GM12891 (cell line): ENCODE measurements at regions not wholly inside any gene's neighbourhood (a gene's known extent, or its start where the extent isn't known, plus 50 kb on each side); places are given as distances from the start of the nearest gene placed in this dataset.

Experiments
- DNase-seq: peaks from one replicate; pipeline ENCODE4 v3.0.0; 2011; ENCODE audit warnings: low spot score; ENCODE audit not compliant: insufficient read length
- FAIRE-seq: peaks from 2 replicates; lab custom pipeline; 2011; peaks lifted over from hg19 to GRCh38; lab: Jason Lieb, UNC
- PAX5 ChIP-seq: IDR thresholded peaks from 2 replicates; pipeline ENCODE4 v1.6.1; 2011; ENCODE audit warnings: low read length, moderate library complexity, mild to moderate bottlenecking; ENCODE audit not compliant: insufficient read depth, severe bottlenecking
- POLR2A ChIP-seq: IDR thresholded peaks from 2 replicates; pipeline ENCODE4 v1.6.1; 2011; ENCODE audit warnings: low read depth, low read length, control low read depth
- POLR2AphosphoS5 ChIP-seq: IDR thresholded peaks from 2 replicates; pipeline ENCODE4 v1.6.1; 2011; ENCODE audit warnings: low read depth, low read length, control low read depth
- POU2F2 ChIP-seq: IDR thresholded peaks from 2 replicates; pipeline ENCODE4 v1.6.1; 2011; ENCODE audit warnings: low read depth, mild to moderate bottlenecking, control low read depth, low read length, moderate library complexity
- SPI1 ChIP-seq: IDR thresholded peaks from 2 replicates; pipeline ENCODE4 v1.6.1; 2011; ENCODE audit warnings: low read depth, low read length, control low read depth
- TAF1 ChIP-seq: IDR thresholded peaks from 2 replicates; pipeline ENCODE4 v1.6.1; 2011; ENCODE audit warnings: low read depth, low read length, control low read depth

- no peak for FAIRE-seq
- no peak for DNase-seq
- no peak for TF ChIP-seq PAX5
- TF ChIP-seq POLR2AphosphoS5 = no peak
- TF ChIP-seq TAF1 = no peak
- TF ChIP-seq POU2F2 = no peak
- TF ChIP-seq POLR2A = no peak
- TF ChIP-seq SPI1 = no peak
Measured at GRCh38 chr12:126171937-126172559, 1106.8 kb downstream of the AACS start.

GRCh38 chr12:126182619-126183236, 1117.5 kb downstream of the AACS start:
- no peak for FAIRE-seq
- DNase-seq = no peak
- TF ChIP-seq POLR2A (no peak), POLR2AphosphoS5 (no peak), TAF1 (no peak), POU2F2 (no peak), PAX5 (no peak), SPI1 (no peak)

GRCh38 chr12:126185025-126185424, 1119.8 kb downstream of the AACS start:
- FAIRE-seq (no peak), DNase-seq (no peak)
- no peak for TF ChIP-seq POU2F2
- no peak for TF ChIP-seq SPI1
- TF ChIP-seq PAX5 = no peak
- no peak for TF ChIP-seq TAF1
- TF ChIP-seq POLR2AphosphoS5 = no peak
- no peak for TF ChIP-seq POLR2A

GRCh38 chr12:126189856-126190255, 1124.6 kb downstream of the AACS start:
- no peak for DNase-seq
- no peak for TF ChIP-seq TAF1
- no peak for TF ChIP-seq POLR2A
- TF ChIP-seq PAX5 = no peak
- TF ChIP-seq POU2F2 = no peak
- no peak for TF ChIP-seq SPI1
- no peak for TF ChIP-seq POLR2AphosphoS5
- no peak for FAIRE-seq

GRCh38 chr12:126191031-126191891, 1126.0 kb downstream of the AACS start:
- DNase-seq (no peak), FAIRE-seq (no peak)
- TF ChIP-seq TAF1 (no peak), POLR2AphosphoS5 (no peak), PAX5 (no peak), POU2F2 (no peak), POLR2A (no peak), SPI1 (no peak)

GRCh38 chr12:126191949-126192348, 1126.7 kb downstream of the AACS start:
- DNase-seq (no peak), FAIRE-seq (no peak)
- no peak for TF ChIP-seq POLR2AphosphoS5
- TF ChIP-seq POLR2A = no peak
- no peak for TF ChIP-seq TAF1
- TF ChIP-seq PAX5 = no peak

GRCh38 chr12:126193190-126193589, 1128.0 kb downstream of the AACS start:
- DNase-seq (no peak), FAIRE-seq (no peak)
- TF ChIP-seq SPI1 (no peak), POU2F2 (no peak), POLR2AphosphoS5 (no peak), PAX5 (no peak)

GRCh38 chr12:126196263-126196662, 1131.0 kb downstream of the AACS start:
- TF ChIP-seq TAF1 (no peak), POLR2AphosphoS5 (no peak), SPI1 (no peak), POLR2A (no peak), POU2F2 (no peak), PAX5 (no peak)
- FAIRE-seq (no peak), DNase-seq (no peak)

- DNase-seq = no peak
- TF ChIP-seq SPI1 (no peak), POU2F2 (no peak), PAX5 (no peak), POLR2AphosphoS5 (no peak), POLR2A (no peak)
- FAIRE-seq = no peak
Measured at GRCh38 chr12:126198516-126198915, 1133.3 kb downstream of the AACS start.
